DND-41 (cell line): ENCODE measurements at regions not wholly inside any gene's neighbourhood (a gene's known extent, or its start where the extent isn't known, plus 50 kb on each side); places are given as distances from the start of the nearest gene placed in this dataset.

Source experiments
- ATAC-seq: fragments of 200-7000 bp; cut with Tn5 transposase; 3 replicates; pipeline ENCODE4 v1.9.1; 2021; ENCODE audit warnings: low read depth; ENCODE audit not compliant: insufficient read depth
- DNase-seq: peaks from one replicate; pipeline ENCODE4 v3.0.0-alpha.2; 2020
- H2AFZ ChIP-seq: 2 replicates; pipeline ENCODE4 v1.6.0; 2012; ENCODE audit warnings: low read depth, low read length
- H3K27ac ChIP-seq: 2 replicates; pipeline ENCODE4 v1.5.1; 2012; ENCODE audit warnings: low read length, inconsistent platforms
- H3K27me3 ChIP-seq: fragments of 200-600 bp; sonication (generic); 2 replicates; pipeline ENCODE4 v1.6.0; 2012; ENCODE audit warnings: low read length, mild to moderate bottlenecking, inconsistent platforms; ENCODE audit not compliant: insufficient read depth, poor library complexity
- H3K36me3 ChIP-seq: 2 replicates; pipeline ENCODE4 v1.5.1; 2012; ENCODE audit warnings: low read length, inconsistent platforms; ENCODE audit not compliant: insufficient read depth
- H3K4me1 ChIP-seq: 2 replicates; pipeline ENCODE4 v1.5.1; 2012; ENCODE audit warnings: mild to moderate bottlenecking, low read length; ENCODE audit not compliant: insufficient read depth
- H3K4me2 ChIP-seq: 2 replicates; pipeline ENCODE4 v1.6.0; 2012; ENCODE audit warnings: mild to moderate bottlenecking, moderate library complexity, low read length, inconsistent platforms; ENCODE audit not compliant: insufficient read depth
- H3K4me3 ChIP-seq, 2 experiments: fragments of 200-600 bp in 1 of 2; shearing (Covaris generic) in 1 of 2; 2 replicates each; pipeline ENCODE4 v1.5.1; 2012 to 2016; ENCODE audit warnings: inconsistent platforms in 2 of 2, low read length in 2 of 2, mild to moderate bottlenecking in 2 of 2, low read depth in 1 of 2, moderate library complexity in 1 of 2
- H3K79me2 ChIP-seq: 2 replicates; pipeline ENCODE4 v1.6.0; 2012; ENCODE audit warnings: low read length, inconsistent platforms; ENCODE audit not compliant: insufficient read depth
- H3K9ac ChIP-seq: 2 replicates; pipeline ENCODE4 v1.6.0; 2012; ENCODE audit warnings: low read depth, mild to moderate bottlenecking, inconsistent platforms, low read length, moderate library complexity
- H3K9me3 ChIP-seq: 2 replicates; pipeline ENCODE4 v1.5.1; 2012; ENCODE audit warnings: low read length, moderate library complexity, mild to moderate bottlenecking, inconsistent platforms; ENCODE audit not compliant: insufficient read depth, severe bottlenecking
- H4K20me1 ChIP-seq: 2 replicates; pipeline ENCODE4 v1.6.0; 2012; ENCODE audit warnings: low read length; ENCODE audit not compliant: insufficient read depth
- CTCF ChIP-seq: IDR thresholded peaks from 2 replicates; pipeline ENCODE4 v1.5.1; 2012; ENCODE audit warnings: borderline replicate concordance, low read length, moderate library complexity, mild to moderate bottlenecking; ENCODE audit not compliant: poor library complexity, severe bottlenecking; ENCODE audit errors: extremely low read depth
- EZH2 ChIP-seq: IDR thresholded peaks from 3 replicates; pipeline ENCODE4 v1.6.1; 2012; ENCODE audit warnings: borderline replicate concordance, low read depth, mild to moderate bottlenecking, moderate library complexity, low read length, inconsistent platforms; ENCODE audit not compliant: severe bottlenecking

GRCh38 chr13:44298314-44298713 is 75.3 kb upstream of the SERP2 start:
- DNase-seq: no peak
- Histone ChIP-seq H3K79me2 (no peaks in the 10 kb centered on the region), H3K27me3 (no peaks in the 10 kb centered on the region), H3K9me3 (no peaks in the 10 kb centered on the region), H2AFZ (no peak overlapping the region), H3K27ac (no peak overlapping the region), H3K4me3 (no peak overlapping the region), H4K20me1 (no peaks in the 10 kb centered on the region), H3K36me3 (no peaks in the 10 kb centered on the region), H3K4me1 (peaks cover 25% of the 10 kb centered on the region), H3K4me2 (no peak overlapping the region), H3K9ac (no peak overlapping the region)
- no peak for ATAC-seq
- TF ChIP-seq CTCF (no peak), EZH2 (no peak)

DNA sequence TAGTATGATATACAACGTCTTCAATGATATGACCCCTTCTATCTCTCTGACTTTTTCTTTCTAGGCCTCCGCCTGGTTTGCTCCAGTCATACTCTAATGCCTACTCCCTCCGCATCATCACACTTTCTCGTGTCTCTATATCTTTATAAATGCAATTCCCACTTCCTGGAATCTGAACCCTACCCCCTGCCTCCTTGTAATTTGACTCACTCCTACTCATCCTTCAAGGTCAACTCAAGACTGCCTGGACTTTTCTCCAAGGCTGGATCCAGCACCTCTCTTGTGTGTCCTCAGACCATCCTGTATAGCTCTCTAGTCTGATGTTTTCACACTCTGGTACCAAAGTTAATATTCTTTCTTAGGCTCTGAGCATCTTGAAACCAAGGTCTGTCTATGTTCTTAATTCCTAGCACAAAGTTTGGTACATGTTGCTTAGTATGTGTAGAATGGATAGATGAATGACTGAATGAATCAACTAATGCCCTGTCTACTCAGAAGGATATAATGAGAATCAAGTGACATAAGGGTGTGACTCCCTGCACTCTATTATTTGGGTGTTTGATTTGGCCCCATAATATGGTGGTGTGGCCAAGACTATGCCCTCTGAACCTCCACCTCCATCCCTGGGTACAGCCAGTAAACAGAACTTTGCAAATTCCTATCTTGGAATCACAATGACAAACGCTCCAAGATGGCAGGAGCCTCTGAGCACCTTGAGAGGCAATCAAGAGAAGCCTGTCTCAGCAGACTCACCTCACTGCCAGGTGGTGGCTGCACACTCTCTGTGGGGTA is 74.3 kb upstream of the SERP2 start:
- H4K20me1 ChIP-seq: no peaks in the 10 kb centered on the region
- peaks cover 35% of the 10 kb centered on the region for H3K4me1 ChIP-seq
- ATAC-seq (no peak), DNase-seq (no peak)
- no peak overlapping the region for H3K9ac ChIP-seq
- H3K36me3 ChIP-seq: no peaks in the 10 kb centered on the region
- no peak overlapping the region for H3K4me2 ChIP-seq
- H3K9me3 ChIP-seq: no peaks in the 10 kb centered on the region
- no peak overlapping the region for H2AFZ ChIP-seq
- no peak overlapping the region for H3K27ac ChIP-seq
- no peaks in the 10 kb centered on the region for H3K79me2 ChIP-seq
- H3K4me3 ChIP-seq: no peak overlapping the region
- no peaks in the 10 kb centered on the region for H3K27me3 ChIP-seq
- no peak for TF ChIP-seq CTCF
- TF ChIP-seq EZH2: no peak

GRCh38 chr13:44300895-44301638 is 72.6 kb upstream of the SERP2 start:
- no peaks in the 10 kb centered on the region for H3K36me3 ChIP-seq
- H3K4me3 ChIP-seq: no peak overlapping the region
- DNase-seq (no peak), ATAC-seq (no peak)
- H4K20me1 ChIP-seq: no peaks in the 10 kb centered on the region
- no peaks in the 10 kb centered on the region for H3K27me3 ChIP-seq
- H3K4me2 ChIP-seq: no peak overlapping the region
- no peak overlapping the region for H2AFZ ChIP-seq
- H3K27ac ChIP-seq: no peak overlapping the region
- no peaks in the 10 kb centered on the region for H3K9me3 ChIP-seq
- H3K9ac ChIP-seq: no peak overlapping the region
- H3K79me2 ChIP-seq: no peaks in the 10 kb centered on the region
- TF ChIP-seq EZH2 (no peak), CTCF (no peak)
- H3K4me1 ChIP-seq: peaks cover 53% of the 10 kb centered on the region
